Neural progenitor cell (in vitro differentiated cells): ENCODE measurements at regions not wholly inside any gene's neighbourhood (a gene's known extent, or its start where the extent isn't known, plus 50 kb on each side); places are given as distances from the start of the nearest gene placed in this dataset.

Source experiments
- CTCF ChIP-seq: fragments of 200-600 bp; sonication (generic); IDR thresholded peaks from 2 replicates; pipeline ENCODE4 v1.5.1; 2017; ENCODE audit warnings: antibody characterized with exemption, mild to moderate bottlenecking
- EZH2 ChIP-seq: fragments of 200-600 bp; sonication (generic); IDR thresholded peaks from 2 replicates; pipeline ENCODE4 v1.6.1; 2017; ENCODE audit warnings: antibody characterized with exemption, mild to moderate bottlenecking, moderate library complexity

- TF ChIP-seq CTCF (no peak), EZH2 (no peak)
These were observed 504.0 kb downstream of the RAPGEF2 start for GRCh38 chr4:159606835-159607234.
